ENCODE measurements at regions not wholly inside any gene's neighbourhood (a gene's known extent, or its start where the extent isn't known, plus 50 kb on each side); places are given as distances from the start of the nearest gene placed in this dataset.

GRCh38 chr11:64492561-64492960 lies 63.2 kb upstream of the SLC22A11 start:
- DNase-seq (ENCODE audit: low spot score in 2 of 2), result no peak
- Mint-ChIP-seq H3K27me3 (peaks cover 67% of the 10 kb centered on the region), H3K4me1 (peaks cover 19% of the 10 kb centered on the region), H3K9me3 (no peaks in the 10 kb centered on the region), H3K36me3 (ENCODE audit: insufficient read depth) (peaks cover 1% of the 10 kb centered on the region), H3K27ac (ENCODE audit: low read depth) (no peak overlapping the region), H3K4me3 (peak overlapping the region; percentile 6)
- ATAC-seq (replicated peaks; ENCODE audit: extremely low read depth, poor library complexity, severe bottlenecking), result no peak

GRCh38 chr11:64498136-64498535 lies 57.6 kb upstream of the SLC22A11 start:
- H3K9me3 Mint-ChIP-seq, result no peaks in the 10 kb centered on the region
- H3K4me3 Mint-ChIP-seq, result no peak overlapping the region
- H3K27ac Mint-ChIP-seq (ENCODE audit: low read depth), result no peak overlapping the region
- peaks cover 43% of the 10 kb centered on the region for H3K27me3 Mint-ChIP-seq
- DNase-seq (ENCODE audit: low spot score in 2 of 2) (no peak), ATAC-seq (replicated peaks; ENCODE audit: extremely low read depth, poor library complexity, severe bottlenecking) (no peak)
- peaks cover 1% of the 10 kb centered on the region for H3K36me3 Mint-ChIP-seq (ENCODE audit: insufficient read depth)
- no peaks in the 10 kb centered on the region for H3K4me1 Mint-ChIP-seq

- Mint-ChIP-seq H3K27ac (ENCODE audit: low read depth) (no peak overlapping the region), H3K27me3 (peaks cover 30% of the 10 kb centered on the region), H3K9me3 (peaks cover 2% of the 10 kb centered on the region), H3K4me1 (no peaks in the 10 kb centered on the region), H3K36me3 (ENCODE audit: insufficient read depth) (peaks cover 1% of the 10 kb centered on the region), H3K4me3 (no peak overlapping the region)
- no peak for ATAC-seq (replicated peaks; ENCODE audit: extremely low read depth, poor library complexity, severe bottlenecking)
- DNase-seq (ENCODE audit: low spot score in 2 of 2), result no peak
These were observed 56.3 kb upstream of the SLC22A11 start for GRCh38 chr11:64499261-64500004.

GRCh38 chr11:64500176-64501013 lies 55.3 kb upstream of the SLC22A11 start:
- Mint-ChIP-seq H3K27me3 (peaks cover 21% of the 10 kb centered on the region), H3K9me3 (peaks cover 7% of the 10 kb centered on the region), H3K36me3 (ENCODE audit: insufficient read depth) (no peaks in the 10 kb centered on the region), H3K4me1 (no peaks in the 10 kb centered on the region), H3K27ac (ENCODE audit: low read depth) (no peak overlapping the region), H3K4me3 (no peak overlapping the region)
- ATAC-seq (replicated peaks; ENCODE audit: extremely low read depth, poor library complexity, severe bottlenecking) (no peak), DNase-seq (ENCODE audit: low spot score in 2 of 2) (no peak)

- peaks cover 31% of the 10 kb centered on the region for H3K27me3 Mint-ChIP-seq
- no peaks in the 10 kb centered on the region for H3K36me3 Mint-ChIP-seq (ENCODE audit: insufficient read depth)
- ATAC-seq (replicated peaks; ENCODE audit: extremely low read depth, poor library complexity, severe bottlenecking) (no peak), DNase-seq (ENCODE audit: low spot score in 2 of 2) (no peak)
- H3K27ac Mint-ChIP-seq (ENCODE audit: low read depth), result no peak overlapping the region
- H3K9me3 Mint-ChIP-seq, result peaks cover 7% of the 10 kb centered on the region
- H3K4me3 Mint-ChIP-seq, result no peak overlapping the region
- H3K4me1 Mint-ChIP-seq, result no peaks in the 10 kb centered on the region
These were observed 54.0 kb upstream of the SLC22A11 start for GRCh38 chr11:64501500-64502427.

- H3K36me3 Mint-ChIP-seq (ENCODE audit: insufficient read depth), result no peaks in the 10 kb centered on the region
- H3K27me3 Mint-ChIP-seq, result peaks cover 38% of the 10 kb centered on the region
- no peak overlapping the region for H3K4me3 Mint-ChIP-seq
- H3K4me1 Mint-ChIP-seq, result no peaks in the 10 kb centered on the region
- ATAC-seq (replicated peaks; ENCODE audit: extremely low read depth, poor library complexity, severe bottlenecking) (no peak), DNase-seq (ENCODE audit: low spot score in 2 of 2) (no peak)
- no peak overlapping the region for H3K27ac Mint-ChIP-seq (ENCODE audit: low read depth)
- peaks cover 7% of the 10 kb centered on the region for H3K9me3 Mint-ChIP-seq
These were observed 53.1 kb upstream of the SLC22A11 start for GRCh38 chr11:64502634-64503033.

GRCh38 chr11:64503186-64503753 lies 52.5 kb upstream of the SLC22A11 start:
- Mint-ChIP-seq H3K4me3 (no peak overlapping the region), H3K36me3 (ENCODE audit: insufficient read depth) (no peaks in the 10 kb centered on the region), H3K4me1 (no peaks in the 10 kb centered on the region), H3K27me3 (peaks cover 38% of the 10 kb centered on the region), H3K9me3 (peaks cover 7% of the 10 kb centered on the region), H3K27ac (ENCODE audit: low read depth) (no peak overlapping the region)
- no peak for ATAC-seq (replicated peaks; ENCODE audit: extremely low read depth, poor library complexity, severe bottlenecking)
- no peak for DNase-seq (ENCODE audit: low spot score in 2 of 2)

- Mint-ChIP-seq H3K4me3 (no peak overlapping the region), H3K27ac (ENCODE audit: low read depth) (no peak overlapping the region), H3K36me3 (ENCODE audit: insufficient read depth) (no peaks in the 10 kb centered on the region), H3K27me3 (peaks cover 45% of the 10 kb centered on the region), H3K4me1 (no peaks in the 10 kb centered on the region), H3K9me3 (peaks cover 7% of the 10 kb centered on the region)
- DNase-seq (ENCODE audit: low spot score in 2 of 2), result no peak
- ATAC-seq (replicated peaks; ENCODE audit: extremely low read depth, poor library complexity, severe bottlenecking), result no peak
These were observed 50.7 kb upstream of the SLC22A11 start for GRCh38 chr11:64504999-64505398.

All from central memory CD8-positive, alpha-beta T cell (primary cell).